ENCODE measurements at regions not wholly inside any gene's neighbourhood (a gene's known extent, or its start where the extent isn't known, plus 50 kb on each side); places are given as distances from the start of the nearest gene placed in this dataset.

DNA sequence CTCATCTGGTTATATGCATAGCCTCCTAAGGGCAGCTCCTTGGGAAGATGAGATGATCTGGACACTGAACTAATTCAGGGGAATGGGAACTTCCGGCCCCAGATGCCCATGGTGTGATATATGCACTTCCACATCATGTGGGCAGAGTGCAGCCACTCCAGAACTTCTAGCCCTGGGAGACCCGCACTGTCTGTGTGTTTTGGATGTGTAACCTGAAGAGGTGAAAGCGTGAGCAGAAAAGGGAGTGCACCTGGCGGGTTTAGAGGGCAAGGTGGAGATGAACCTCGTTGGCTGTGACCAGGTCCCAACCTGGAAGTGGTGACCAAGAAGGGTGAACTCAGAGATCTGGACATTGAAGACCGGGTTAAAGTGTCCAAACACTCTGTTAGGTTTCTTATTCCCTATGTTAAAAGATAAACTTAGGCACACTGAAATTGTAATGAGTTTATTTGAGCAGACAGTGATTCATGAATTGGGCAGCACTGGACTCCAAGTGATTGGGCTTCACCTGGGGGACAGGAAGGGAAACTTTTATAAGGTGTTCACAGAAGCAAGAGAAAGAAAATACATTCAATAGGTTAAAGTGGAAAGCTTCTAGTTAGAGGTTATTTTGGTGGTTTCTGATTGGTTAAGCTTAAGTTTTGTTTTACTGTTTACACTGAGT, 296.2 kb upstream of the SKOR2 start:
- no peak for DNase-seq (ENCODE audit: low read depth in 2 of 2)

- no peak for DNase-seq (ENCODE audit: low read depth in 2 of 2)
Observed at GRCh38 chr18:47545613-47546012, 294.2 kb upstream of the SKOR2 start.

GRCh38 chr18:47543080-47543479, 291.6 kb upstream of the SKOR2 start:
- no peak for DNase-seq (ENCODE audit: low read depth in 2 of 2)

GRCh38 chr18:47542551-47542950, 291.1 kb upstream of the SKOR2 start:
- no peak for DNase-seq (ENCODE audit: low read depth in 2 of 2)

DNA sequence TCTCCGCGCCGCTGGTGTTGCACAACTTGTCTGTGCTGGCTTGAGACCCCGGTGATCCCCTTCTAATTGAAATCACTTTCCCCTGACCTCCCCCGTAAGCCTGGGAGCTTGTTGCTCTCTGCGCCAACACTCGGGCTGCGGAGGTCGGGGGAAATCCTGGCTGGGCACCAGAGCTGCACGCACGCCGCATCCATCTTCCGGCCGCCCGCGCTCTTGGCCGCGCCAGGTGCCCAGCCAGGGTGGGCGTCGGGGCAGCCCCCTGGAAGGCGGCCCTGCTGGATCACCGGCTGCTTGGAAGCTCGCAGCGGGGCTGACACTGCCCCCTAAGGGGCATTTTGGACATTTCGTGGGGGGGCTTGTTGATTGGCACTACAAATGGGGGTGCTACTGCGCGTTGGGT, 280.3 kb upstream of the SKOR2 start:
- DNase-seq (ENCODE audit: low read depth in 2 of 2): no peak

DNA sequence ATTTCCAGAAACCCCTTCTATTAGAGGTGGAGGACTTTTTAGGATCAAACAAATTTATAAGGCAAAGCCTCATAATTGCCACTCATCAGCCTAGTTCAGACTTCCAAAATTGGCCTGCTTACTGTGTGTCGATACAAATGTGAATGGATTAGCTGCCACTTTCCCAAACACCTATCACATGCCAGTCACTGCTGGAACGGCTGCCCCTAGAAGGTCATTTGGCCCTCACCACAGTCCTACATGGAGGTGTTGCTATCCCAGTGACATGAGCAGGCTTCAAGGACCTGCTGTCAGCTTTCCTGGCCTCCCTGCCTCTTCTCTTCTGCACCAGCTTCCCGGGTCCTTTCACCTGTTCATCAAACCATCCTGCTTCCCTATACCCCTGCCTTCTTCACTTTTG, 279.2 kb upstream of the SKOR2 start:
- DNase-seq (ENCODE audit: low read depth in 2 of 2): no peak

GRCh38 chr18:47528343-47528742, 276.9 kb upstream of the SKOR2 start:
- no peak for DNase-seq (ENCODE audit: low read depth in 2 of 2)

GRCh38 chr18:47526147-47526546, 274.7 kb upstream of the SKOR2 start:
- DNase-seq (ENCODE audit: low read depth in 2 of 2): no peak

GRCh38 chr18:47522359-47522758, 270.9 kb upstream of the SKOR2 start:
- no peak for DNase-seq (ENCODE audit: low read depth in 2 of 2)

DNA sequence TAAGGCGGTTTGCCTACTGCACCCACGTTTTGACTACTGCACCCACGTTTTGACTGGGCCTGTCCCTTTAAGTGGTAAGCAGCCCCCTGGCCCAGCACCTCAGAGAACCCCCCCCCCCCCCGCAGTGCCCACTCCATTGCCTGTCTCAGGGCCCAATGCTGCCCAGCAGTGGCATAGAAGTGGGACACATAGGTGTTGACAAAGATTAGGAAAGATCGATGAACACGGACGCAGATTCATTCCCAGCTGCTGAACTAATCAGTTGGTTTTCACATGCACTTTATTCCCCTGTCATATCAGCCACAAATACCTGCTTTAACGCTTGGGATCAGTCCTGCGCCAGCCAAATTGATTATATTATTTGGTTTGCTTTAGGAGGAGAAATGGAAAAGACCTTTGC, 268.8 kb upstream of the SKOR2 start:
- no peak for DNase-seq (ENCODE audit: low read depth in 2 of 2)

- no peak for DNase-seq (ENCODE audit: low read depth in 2 of 2)
Observed at GRCh38 chr18:47519706-47520105, 268.2 kb upstream of the SKOR2 start.

- no peak for DNase-seq (ENCODE audit: low read depth in 2 of 2)
Observed at GRCh38 chr18:47519277-47519676, 267.8 kb upstream of the SKOR2 start.

DNA sequence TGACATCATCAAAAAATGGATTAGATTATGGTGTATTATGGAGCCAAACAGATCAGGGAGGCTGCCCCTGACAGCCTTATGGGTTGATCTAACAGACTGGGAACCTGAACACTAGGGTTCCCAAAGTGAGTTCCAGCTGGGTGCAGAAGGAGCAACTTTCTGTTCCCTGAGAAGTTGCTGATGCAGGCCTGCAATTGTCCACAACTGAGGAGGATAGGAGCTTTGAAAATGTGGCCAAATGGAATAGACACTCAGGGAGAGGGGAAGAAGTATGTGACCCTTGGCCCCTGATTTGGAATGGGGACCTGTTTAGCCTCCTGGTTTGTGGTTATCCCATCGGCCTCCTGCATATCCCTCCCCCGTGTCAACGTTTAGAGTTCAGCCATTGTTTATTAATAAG, 262.2 kb upstream of the SKOR2 start:
- no peak for DNase-seq (ENCODE audit: low read depth in 2 of 2)

DNA sequence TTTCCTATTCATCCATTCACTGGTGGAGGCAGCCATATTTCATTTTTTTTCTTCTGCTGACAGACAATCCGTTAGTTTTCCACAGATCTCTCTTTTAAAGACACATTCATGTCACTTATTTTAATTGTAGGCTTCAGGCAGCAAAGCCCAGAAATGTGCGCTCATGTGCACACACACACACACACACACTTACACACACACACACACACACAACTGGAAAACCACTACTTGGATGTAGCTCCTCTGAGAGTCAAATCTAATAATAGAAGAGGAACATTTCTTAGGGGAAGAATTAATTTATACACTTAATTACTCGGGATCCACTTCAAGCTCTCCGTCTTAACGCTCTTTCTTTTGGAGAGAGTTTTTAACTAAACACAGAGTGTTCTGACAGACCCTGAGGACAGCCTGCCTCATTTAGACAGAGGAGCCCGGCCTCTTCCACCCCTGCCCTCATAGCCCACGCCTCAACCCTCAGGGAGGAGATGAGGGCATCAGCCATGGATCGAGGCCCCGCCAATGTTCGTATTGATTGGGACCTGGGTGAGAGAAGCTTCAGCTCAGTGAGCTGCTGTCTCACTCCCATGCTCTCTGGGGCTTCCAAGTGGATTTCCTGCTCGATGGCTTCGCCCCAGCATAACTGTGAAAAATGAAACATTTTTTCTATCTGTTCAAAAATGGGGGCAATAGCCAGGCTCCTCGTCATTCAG, 261.4 kb upstream of the SKOR2 start:
- no peak for DNase-seq (ENCODE audit: low read depth in 2 of 2)

GRCh38 chr18:47512056-47512455, 260.6 kb upstream of the SKOR2 start:
- no peak for DNase-seq (ENCODE audit: low read depth in 2 of 2)

DNA sequence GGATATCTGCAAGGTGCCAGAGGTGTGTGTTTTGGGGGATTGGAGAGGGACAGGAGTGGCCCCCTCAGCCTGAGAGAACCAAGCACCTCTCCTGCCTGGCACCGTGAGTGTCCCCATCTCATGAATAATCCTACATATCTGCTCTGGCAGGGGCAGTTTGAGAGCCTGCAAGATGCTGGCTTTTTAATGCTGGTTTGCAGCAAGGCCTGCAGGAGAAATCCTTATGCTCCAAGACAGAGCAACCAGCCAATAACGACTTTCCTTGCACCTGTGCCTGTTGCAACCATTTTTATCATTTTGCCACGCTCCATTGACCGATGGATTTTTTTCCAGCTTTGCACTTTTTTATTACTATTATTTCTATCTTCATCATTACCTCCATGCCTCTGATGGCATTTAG, 259.4 kb upstream of the SKOR2 start:
- DNase-seq (ENCODE audit: low read depth in 2 of 2): no peak

DNA sequence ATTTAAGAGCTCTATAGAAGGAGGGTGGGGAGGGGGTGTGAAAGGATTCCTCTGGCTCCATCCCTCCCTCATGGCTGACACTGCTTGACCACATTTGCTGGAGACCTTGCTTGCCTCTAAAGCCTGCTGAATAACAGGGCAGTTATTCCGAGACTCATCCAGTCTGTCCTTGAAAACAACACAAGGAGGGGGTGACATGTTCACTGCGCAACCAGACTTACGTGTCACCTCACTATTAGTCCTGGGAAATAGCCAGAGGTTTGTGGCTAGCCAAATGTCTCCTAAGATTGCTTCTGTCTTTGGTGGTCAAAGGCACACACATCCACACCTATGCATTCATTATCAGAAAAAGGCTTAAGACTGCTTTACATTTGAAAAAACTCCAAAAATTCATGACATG, 256.2 kb upstream of the SKOR2 start:
- no peak for DNase-seq (ENCODE audit: low read depth in 2 of 2)

DNA sequence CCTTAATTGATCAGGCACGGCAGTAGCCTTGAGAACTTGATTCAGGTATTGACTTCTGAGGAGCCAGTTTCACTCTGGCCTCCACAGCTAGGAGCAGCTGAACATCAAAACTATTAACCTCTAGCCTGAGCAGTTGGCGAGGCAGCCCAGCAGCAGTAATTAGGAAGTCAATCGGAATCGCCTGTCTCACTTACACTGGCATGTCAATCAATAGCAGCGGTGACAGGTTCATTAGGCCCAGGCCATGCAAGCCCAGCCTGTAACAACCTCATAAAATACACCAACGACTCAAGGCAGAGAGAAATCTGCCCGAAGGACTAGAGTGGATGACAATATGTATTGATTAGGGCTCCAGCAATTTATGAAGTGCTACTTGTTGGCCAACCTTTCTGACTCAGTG, 255.4 kb upstream of the SKOR2 start:
- DNase-seq (ENCODE audit: low read depth in 2 of 2): no peak

GRCh38 chr18:47501946-47502345, 250.5 kb upstream of the SKOR2 start:
- no peak for DNase-seq (ENCODE audit: low read depth in 2 of 2)

DNA sequence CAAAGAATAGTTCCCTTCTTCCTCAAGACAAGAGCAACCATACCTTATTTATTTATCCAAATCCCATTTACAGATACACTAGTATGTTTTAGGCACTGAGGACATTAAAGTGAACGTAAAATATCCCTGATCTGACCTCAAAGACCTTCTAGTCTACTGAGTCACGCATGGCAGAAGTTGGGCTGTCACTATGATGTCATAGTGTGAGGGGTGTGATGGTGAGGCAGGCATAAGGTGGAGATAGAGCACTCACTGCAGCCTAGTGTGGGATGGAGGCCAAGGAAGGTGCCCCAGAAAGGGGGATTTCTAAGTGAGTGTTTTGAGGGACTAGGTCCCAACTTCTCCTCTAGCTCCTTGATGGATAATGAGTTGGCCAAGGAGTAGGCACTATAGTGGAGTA, 249.5 kb upstream of the SKOR2 start:
- no peak for DNase-seq (ENCODE audit: low read depth in 2 of 2)

DNA sequence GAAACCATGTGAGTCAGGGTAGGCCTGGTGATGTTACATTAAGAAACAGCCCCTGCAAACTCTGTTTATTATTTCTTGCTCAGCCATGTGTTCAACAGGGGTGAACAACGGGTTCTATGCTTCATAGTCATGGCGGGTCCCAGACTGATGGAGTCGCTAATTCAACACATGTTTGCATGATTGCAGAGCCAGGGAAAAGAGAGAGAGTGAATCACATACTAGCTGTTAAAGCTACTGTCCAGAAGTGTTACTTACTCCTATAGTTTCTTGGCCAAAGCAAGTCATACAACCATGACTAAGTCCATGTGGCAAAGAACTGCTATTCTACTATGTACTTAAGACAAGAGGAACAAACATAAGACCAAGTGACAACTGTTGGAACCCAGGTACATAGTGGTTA, 241.2 kb upstream of the SKOR2 start:
- DNase-seq (ENCODE audit: low read depth in 2 of 2): no peak

GRCh38 chr18:47490882-47491281, 239.4 kb upstream of the SKOR2 start:
- no peak for DNase-seq (ENCODE audit: low read depth in 2 of 2)

GRCh38 chr18:47485221-47485797, 233.8 kb upstream of the SKOR2 start:
- DNase-seq (ENCODE audit: low read depth in 2 of 2): no peak
